GM23338 (cell line): ENCODE measurements at regions not wholly inside any gene's neighbourhood (a gene's known extent, or its start where the extent isn't known, plus 50 kb on each side); places are given as distances from the start of the nearest gene placed in this dataset.

Experiments used
- ATAC-seq: fragments of 200-7000 bp; cut with Tn5 transposase; 3 replicates; pipeline ENCODE4 v1.9.1; 2020
- DNase-seq: peaks from one replicate; pipeline ENCODE4 v3.0.0-alpha.2; 2015; ENCODE audit warnings: low spot score
- H2AFZ ChIP-seq: fragments of 200-600 bp; sonication (generic); 2 replicates; pipeline ENCODE4 v1.8.0; 2016; ENCODE audit warnings: antibody characterized with exemption, mild to moderate bottlenecking, moderate library complexity
- H3F3A ChIP-seq: fragments of 200-600 bp; sonication (generic); replicated peaks from 2 replicates; pipeline ENCODE4 v1.8.0; 2017; ENCODE audit warnings: antibody characterized with exemption, mixed run types, low read depth
- H3K27ac ChIP-seq: fragments of 200-600 bp; sonication (generic); 2 replicates; pipeline ENCODE4 v1.6.1; 2016; ENCODE audit warnings: low read depth
- H3K27me3 ChIP-seq: fragments of 200-600 bp; sonication (generic); 2 replicates; pipeline ENCODE4 v1.8.0; 2016; ENCODE audit warnings: mild to moderate bottlenecking, mixed run types, moderate library complexity; ENCODE audit not compliant: insufficient read depth
- H3K36me3 ChIP-seq: fragments of 200-600 bp; sonication (generic); 2 replicates; pipeline ENCODE4 v1.8.0; 2016; ENCODE audit warnings: mild to moderate bottlenecking; ENCODE audit not compliant: insufficient read depth
- H3K4me1 ChIP-seq: fragments of 200-600 bp; sonication (generic); 2 replicates; pipeline ENCODE4 v1.8.0; 2016; ENCODE audit warnings: mild to moderate bottlenecking, moderate library complexity; ENCODE audit not compliant: insufficient read depth
- H3K4me2 ChIP-seq: fragments of 200-600 bp; sonication (generic); 2 replicates; pipeline ENCODE4 v1.7.1; 2017; ENCODE audit warnings: mixed run types
- H3K4me3 ChIP-seq: fragments of 200-600 bp; sonication (generic); 2 replicates; pipeline ENCODE4 v1.6.1; 2016; ENCODE audit warnings: mixed run types
- H3K79me2 ChIP-seq: fragments of 200-600 bp; sonication (generic); replicated peaks from 2 replicates; pipeline ENCODE4 v1.8.0; 2017; ENCODE audit warnings: mild to moderate bottlenecking; ENCODE audit not compliant: insufficient read depth
- H3K9me2 ChIP-seq: fragments of 200-600 bp; sonication (generic); 2 replicates; pipeline ENCODE4 v1.8.0; 2017; ENCODE audit not compliant: insufficient read depth
- H4K20me1 ChIP-seq: fragments of 200-600 bp; sonication (generic); replicated peaks from 2 replicates; pipeline ENCODE4 v1.8.0; 2017; ENCODE audit warnings: mild to moderate bottlenecking; ENCODE audit not compliant: insufficient read depth
- H3K27ac Mint-ChIP-seq: 2 replicates; pipeline ENCODE4 v1.8.0; 2020; ENCODE audit warnings: inconsistent platforms, mild to moderate bottlenecking, moderate library complexity, mixed read lengths
- H3K27me3 Mint-ChIP-seq: 3 replicates; pipeline ENCODE4 v1.8.0; 2022; ENCODE audit warnings: low read depth, mild to moderate bottlenecking, moderate library complexity, mixed read lengths, inconsistent platforms; ENCODE audit not compliant: insufficient read depth, poor library complexity
- H3K36me3 Mint-ChIP-seq: 3 replicates; pipeline ENCODE4 v1.8.0; 2021; ENCODE audit warnings: low read depth, mild to moderate bottlenecking, inconsistent platforms, moderate library complexity, mixed read lengths
- H3K4me1 Mint-ChIP-seq: 3 replicates; pipeline ENCODE4 v1.8.0; 2020; ENCODE audit warnings: mild to moderate bottlenecking, inconsistent platforms, mixed read lengths
- H3K4me3 Mint-ChIP-seq: 3 replicates; pipeline ENCODE4 v1.8.0; 2021; ENCODE audit warnings: moderate library complexity, mild to moderate bottlenecking, inconsistent platforms, mixed read lengths
- H3K9me3 Mint-ChIP-seq: 3 replicates; pipeline ENCODE4 v1.8.0; 2020; ENCODE audit warnings: moderate library complexity, mild to moderate bottlenecking, inconsistent platforms, mixed read lengths
- CREB1 ChIP-seq: fragments of 250-450 bp; sonication (Bioruptor Pico); IDR thresholded peaks from 2 replicates; pipeline ENCODE4 v1.5.0; 2020; ENCODE audit warnings: low read depth, mild to moderate bottlenecking, moderate library complexity
- EZH2 ChIP-seq: fragments of 200-600 bp; sonication (generic); IDR thresholded peaks from one replicate; pipeline ENCODE4 v1.8.0; 2017; ENCODE audit warnings: antibody characterized with exemption, mild to moderate bottlenecking, low read depth; ENCODE audit not compliant: unreplicated experiment
- EZH2phosphoT487 ChIP-seq: fragments of 200-600 bp; sonication (generic); IDR thresholded peaks from one replicate; pipeline ENCODE4 v1.8.1; 2018; ENCODE audit warnings: antibody characterized with exemption; ENCODE audit not compliant: unreplicated experiment
- JUNB ChIP-seq: IDR thresholded peaks from one replicate; pipeline ENCODE4 v1.6.1; 2016; ENCODE audit warnings: antibody characterized with exemption; ENCODE audit not compliant: unreplicated experiment
- NANOG ChIP-seq: IDR thresholded peaks from 2 replicates; pipeline ENCODE4 v1.6.1; 2016; ENCODE audit warnings: antibody characterized with exemption, borderline replicate concordance
- POLR2AphosphoS5 ChIP-seq: IDR thresholded peaks from 2 replicates; pipeline ENCODE4 v1.6.1; 2016; ENCODE audit warnings: antibody characterized with exemption, low read depth
- STAT1 ChIP-seq: IDR thresholded peaks from one replicate; pipeline ENCODE4 v1.6.1; 2016; ENCODE audit warnings: antibody characterized with exemption; ENCODE audit not compliant: unreplicated experiment
- ZNF114 ChIP-seq: fragments of 250-450 bp; sonication (Bioruptor Pico); IDR thresholded peaks from 2 replicates; pipeline ENCODE4 v1.5.0; 2020; ENCODE audit warnings: mild to moderate bottlenecking, moderate library complexity
- ZNF331 ChIP-seq: fragments of 250-450 bp; sonication (Bioruptor Pico); IDR thresholded peaks from 2 replicates; pipeline ENCODE4 v1.5.0; 2020; ENCODE audit warnings: low read depth, mild to moderate bottlenecking, moderate library complexity
- TF ChIP-seq, protein P1 (sequence below): IDR thresholded peaks from 2 replicates; pipeline ENCODE4 v1.6.1; 2016; ENCODE audit warnings: antibody characterized with exemption
- TF ChIP-seq, protein P2 (sequence below): fragments of 250-450 bp; sonication (Bioruptor Pico); IDR thresholded peaks from 2 replicates; pipeline ENCODE4 v1.5.0; 2020; ENCODE audit warnings: mild to moderate bottlenecking, moderate library complexity
- TF ChIP-seq, protein P3 (sequence below): IDR thresholded peaks from one replicate; pipeline ENCODE4 v1.6.1; 2018; ENCODE audit warnings: antibody characterized with exemption; ENCODE audit not compliant: unreplicated experiment
- TF ChIP-seq, protein P4 (sequence below), 2 experiments: fragments of 200-600 bp in 1 of 2; sonication (generic) in 1 of 2; conservative IDR thresholded peaks; 2 replicates each; pipeline versions ENCODE4 v1.5.1 to v1.6.1; 2016 to 2017; ENCODE audit warnings: antibody characterized with exemption in 2 of 2, low read depth in 2 of 2, mild to moderate bottlenecking in 2 of 2, moderate library complexity in 1 of 2

DNA sequence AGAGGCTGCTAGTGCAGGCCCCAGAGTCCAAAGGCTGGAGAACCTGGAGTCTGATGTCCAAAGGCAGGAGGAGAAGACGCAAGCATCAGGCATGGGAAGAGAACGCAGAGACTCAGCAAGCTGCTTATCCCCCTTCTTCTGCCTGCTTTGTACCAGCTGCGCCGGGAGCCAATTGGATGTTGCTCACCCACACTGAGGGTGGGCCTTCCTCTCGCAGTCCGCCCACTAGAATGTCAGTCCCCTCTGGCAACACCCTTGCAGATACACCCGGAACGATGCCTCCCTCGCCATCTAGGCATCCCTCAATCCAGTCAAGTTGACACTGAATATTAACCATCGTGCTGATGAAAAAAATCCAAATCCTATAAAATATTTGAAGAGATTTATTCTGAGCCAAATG, 141.6 kb downstream of the TWIST2 start:
- Histone ChIP-seq H3K36me3 (no peaks in the 10 kb centered on the region), H4K20me1 (no peaks in the 10 kb centered on the region), H3K4me1 (no peaks in the 10 kb centered on the region), H3K4me2 (no peak overlapping the region), H2AFZ (no peak overlapping the region), H3K9me2 (no peaks in the 10 kb centered on the region), H3K27me3 (no peaks in the 10 kb centered on the region), H3F3A (no peaks in the 10 kb centered on the region), H3K4me3 (no peak overlapping the region), H3K27ac (no peak overlapping the region), H3K79me2 (no peaks in the 10 kb centered on the region)
- no peak overlapping the region for H3K4me3 Mint-ChIP-seq
- H3K27ac Mint-ChIP-seq: no peak overlapping the region
- ATAC-seq: no peak
- H3K36me3 Mint-ChIP-seq: peaks cover 7% of the 10 kb centered on the region; the same call in 2 of the 3 replicates
- no peak for DNase-seq
- H3K4me1 Mint-ChIP-seq: peaks cover 7% of the 10 kb centered on the region; the same call in 2 of the 3 replicates
- H3K9me3 Mint-ChIP-seq: peaks cover 21% of the 10 kb centered on the region
- no peak for TF ChIP-seq JUNB
- no peak for TF ChIP-seq ZNF331 (CRISPR knock-in tag)
- no peak for TF ChIP-seq EZH2phosphoT487
- TF ChIP-seq CREB1 (CRISPR knock-in tag): no peak
- TF ChIP-seq, protein P1, sequence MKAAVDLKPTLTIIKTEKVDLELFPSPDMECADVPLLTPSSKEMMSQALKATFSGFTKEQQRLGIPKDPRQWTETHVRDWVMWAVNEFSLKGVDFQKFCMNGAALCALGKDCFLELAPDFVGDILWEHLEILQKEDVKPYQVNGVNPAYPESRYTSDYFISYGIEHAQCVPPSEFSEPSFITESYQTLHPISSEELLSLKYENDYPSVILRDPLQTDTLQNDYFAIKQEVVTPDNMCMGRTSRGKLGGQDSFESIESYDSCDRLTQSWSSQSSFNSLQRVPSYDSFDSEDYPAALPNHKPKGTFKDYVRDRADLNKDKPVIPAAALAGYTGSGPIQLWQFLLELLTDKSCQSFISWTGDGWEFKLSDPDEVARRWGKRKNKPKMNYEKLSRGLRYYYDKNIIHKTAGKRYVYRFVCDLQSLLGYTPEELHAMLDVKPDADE: no peak
- TF ChIP-seq EZH2: no peak
- TF ChIP-seq STAT1: no peak
- TF ChIP-seq, protein P2, sequence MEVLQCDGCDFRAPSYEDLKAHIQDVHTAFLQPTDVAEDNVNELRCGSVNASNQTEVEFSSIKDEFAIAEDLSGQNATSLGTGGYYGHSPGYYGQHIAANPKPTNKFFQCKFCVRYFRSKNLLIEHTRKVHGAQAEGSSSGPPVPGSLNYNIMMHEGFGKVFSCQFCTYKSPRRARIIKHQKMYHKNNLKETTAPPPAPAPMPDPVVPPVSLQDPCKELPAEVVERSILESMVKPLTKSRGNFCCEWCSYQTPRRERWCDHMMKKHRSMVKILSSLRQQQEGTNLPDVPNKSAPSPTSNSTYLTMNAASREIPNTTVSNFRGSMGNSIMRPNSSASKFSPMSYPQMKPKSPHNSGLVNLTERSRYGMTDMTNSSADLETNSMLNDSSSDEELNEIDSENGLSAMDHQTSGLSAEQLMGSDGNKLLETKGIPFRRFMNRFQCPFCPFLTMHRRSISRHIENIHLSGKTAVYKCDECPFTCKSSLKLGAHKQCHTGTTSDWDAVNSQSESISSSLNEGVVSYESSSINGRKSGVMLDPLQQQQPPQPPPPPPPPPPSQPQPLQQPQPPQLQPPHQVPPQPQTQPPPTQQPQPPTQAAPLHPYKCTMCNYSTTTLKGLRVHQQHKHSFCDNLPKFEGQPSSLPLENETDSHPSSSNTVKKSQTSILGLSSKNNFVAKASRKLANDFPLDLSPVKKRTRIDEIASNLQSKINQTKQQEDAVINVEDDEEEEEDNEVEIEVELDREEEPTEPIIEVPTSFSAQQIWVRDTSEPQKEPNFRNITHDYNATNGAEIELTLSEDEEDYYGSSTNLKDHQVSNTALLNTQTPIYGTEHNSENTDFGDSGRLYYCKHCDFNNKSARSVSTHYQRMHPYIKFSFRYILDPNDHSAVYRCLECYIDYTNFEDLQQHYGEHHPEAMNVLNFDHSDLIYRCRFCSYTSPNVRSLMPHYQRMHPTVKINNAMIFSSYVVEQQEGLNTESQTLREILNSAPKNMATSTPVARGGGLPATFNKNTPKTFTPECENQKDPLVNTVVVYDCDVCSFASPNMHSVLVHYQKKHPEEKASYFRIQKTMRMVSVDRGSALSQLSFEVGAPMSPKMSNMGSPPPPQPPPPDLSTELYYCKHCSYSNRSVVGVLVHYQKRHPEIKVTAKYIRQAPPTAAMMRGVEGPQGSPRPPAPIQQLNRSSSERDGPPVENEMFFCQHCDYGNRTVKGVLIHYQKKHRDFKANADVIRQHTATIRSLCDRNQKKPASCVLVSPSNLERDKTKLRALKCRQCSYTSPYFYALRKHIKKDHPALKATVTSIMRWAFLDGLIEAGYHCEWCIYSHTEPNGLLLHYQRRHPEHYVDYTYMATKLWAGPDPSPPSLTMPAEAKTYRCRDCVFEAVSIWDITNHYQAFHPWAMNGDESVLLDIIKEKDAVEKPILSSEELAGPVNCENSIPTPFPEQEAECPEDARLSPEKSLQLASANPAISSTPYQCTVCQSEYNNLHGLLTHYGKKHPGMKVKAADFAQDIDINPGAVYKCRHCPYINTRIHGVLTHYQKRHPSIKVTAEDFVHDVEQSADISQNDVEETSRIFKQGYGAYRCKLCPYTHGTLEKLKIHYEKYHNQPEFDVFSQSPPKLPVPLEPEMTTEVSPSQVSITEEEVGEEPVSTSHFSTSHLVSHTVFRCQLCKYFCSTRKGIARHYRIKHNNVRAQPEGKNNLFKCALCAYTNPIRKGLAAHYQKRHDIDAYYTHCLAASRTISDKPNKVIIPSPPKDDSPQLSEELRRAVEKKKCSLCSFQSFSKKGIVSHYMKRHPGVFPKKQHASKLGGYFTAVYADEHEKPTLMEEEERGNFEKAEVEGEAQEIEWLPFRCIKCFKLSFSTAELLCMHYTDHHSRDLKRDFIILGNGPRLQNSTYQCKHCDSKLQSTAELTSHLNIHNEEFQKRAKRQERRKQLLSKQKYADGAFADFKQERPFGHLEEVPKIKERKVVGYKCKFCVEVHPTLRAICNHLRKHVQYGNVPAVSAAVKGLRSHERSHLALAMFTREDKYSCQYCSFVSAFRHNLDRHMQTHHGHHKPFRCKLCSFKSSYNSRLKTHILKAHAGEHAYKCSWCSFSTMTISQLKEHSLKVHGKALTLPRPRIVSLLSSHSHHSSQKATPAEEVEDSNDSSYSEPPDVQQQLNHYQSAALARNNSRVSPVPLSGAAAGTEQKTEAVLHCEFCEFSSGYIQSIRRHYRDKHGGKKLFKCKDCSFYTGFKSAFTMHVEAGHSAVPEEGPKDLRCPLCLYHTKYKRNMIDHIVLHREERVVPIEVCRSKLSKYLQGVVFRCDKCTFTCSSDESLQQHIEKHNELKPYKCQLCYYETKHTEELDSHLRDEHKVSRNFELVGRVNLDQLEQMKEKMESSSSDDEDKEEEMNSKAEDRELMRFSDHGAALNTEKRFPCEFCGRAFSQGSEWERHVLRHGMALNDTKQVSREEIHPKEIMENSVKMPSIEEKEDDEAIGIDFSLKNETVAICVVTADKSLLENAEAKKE (CRISPR knock-in tag): no peak
- TF ChIP-seq POLR2AphosphoS5: no peak
- TF ChIP-seq, protein P3, sequence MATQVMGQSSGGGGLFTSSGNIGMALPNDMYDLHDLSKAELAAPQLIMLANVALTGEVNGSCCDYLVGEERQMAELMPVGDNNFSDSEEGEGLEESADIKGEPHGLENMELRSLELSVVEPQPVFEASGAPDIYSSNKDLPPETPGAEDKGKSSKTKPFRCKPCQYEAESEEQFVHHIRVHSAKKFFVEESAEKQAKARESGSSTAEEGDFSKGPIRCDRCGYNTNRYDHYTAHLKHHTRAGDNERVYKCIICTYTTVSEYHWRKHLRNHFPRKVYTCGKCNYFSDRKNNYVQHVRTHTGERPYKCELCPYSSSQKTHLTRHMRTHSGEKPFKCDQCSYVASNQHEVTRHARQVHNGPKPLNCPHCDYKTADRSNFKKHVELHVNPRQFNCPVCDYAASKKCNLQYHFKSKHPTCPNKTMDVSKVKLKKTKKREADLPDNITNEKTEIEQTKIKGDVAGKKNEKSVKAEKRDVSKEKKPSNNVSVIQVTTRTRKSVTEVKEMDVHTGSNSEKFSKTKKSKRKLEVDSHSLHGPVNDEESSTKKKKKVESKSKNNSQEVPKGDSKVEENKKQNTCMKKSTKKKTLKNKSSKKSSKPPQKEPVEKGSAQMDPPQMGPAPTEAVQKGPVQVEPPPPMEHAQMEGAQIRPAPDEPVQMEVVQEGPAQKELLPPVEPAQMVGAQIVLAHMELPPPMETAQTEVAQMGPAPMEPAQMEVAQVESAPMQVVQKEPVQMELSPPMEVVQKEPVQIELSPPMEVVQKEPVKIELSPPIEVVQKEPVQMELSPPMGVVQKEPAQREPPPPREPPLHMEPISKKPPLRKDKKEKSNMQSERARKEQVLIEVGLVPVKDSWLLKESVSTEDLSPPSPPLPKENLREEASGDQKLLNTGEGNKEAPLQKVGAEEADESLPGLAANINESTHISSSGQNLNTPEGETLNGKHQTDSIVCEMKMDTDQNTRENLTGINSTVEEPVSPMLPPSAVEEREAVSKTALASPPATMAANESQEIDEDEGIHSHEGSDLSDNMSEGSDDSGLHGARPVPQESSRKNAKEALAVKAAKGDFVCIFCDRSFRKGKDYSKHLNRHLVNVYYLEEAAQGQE: no peak
- no peak for TF ChIP-seq NANOG
- TF ChIP-seq, protein P4, sequence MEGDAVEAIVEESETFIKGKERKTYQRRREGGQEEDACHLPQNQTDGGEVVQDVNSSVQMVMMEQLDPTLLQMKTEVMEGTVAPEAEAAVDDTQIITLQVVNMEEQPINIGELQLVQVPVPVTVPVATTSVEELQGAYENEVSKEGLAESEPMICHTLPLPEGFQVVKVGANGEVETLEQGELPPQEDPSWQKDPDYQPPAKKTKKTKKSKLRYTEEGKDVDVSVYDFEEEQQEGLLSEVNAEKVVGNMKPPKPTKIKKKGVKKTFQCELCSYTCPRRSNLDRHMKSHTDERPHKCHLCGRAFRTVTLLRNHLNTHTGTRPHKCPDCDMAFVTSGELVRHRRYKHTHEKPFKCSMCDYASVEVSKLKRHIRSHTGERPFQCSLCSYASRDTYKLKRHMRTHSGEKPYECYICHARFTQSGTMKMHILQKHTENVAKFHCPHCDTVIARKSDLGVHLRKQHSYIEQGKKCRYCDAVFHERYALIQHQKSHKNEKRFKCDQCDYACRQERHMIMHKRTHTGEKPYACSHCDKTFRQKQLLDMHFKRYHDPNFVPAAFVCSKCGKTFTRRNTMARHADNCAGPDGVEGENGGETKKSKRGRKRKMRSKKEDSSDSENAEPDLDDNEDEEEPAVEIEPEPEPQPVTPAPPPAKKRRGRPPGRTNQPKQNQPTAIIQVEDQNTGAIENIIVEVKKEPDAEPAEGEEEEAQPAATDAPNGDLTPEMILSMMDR (conservative IDR thresholded peaks at IDR 0.05; ENCODE audit: low read depth in 2 of 2): no peak
- no peak for TF ChIP-seq ZNF114 (CRISPR knock-in tag)
- H3K27me3 Mint-ChIP-seq: peaks cover 14% of the 10 kb centered on the region
